Upper lobe of left lung (tissue), 4 donors: ENCODE measurements at regions not wholly inside any gene's neighbourhood (a gene's known extent, or its start where the extent isn't known, plus 50 kb on each side); places are given as distances from the start of the nearest gene placed in this dataset.

Experiments
- POLR2A ChIP-seq, 4 donors: fragments of 450-650 bp; IDR thresholded peaks; one replicate each; pipeline ENCODE4 v1.5.1; 2016 to 2017; ENCODE audit warnings: antibody characterized with exemption in 4 of 4, mild to moderate bottlenecking in 2 of 4
- TF ChIP-seq, protein P1 (sequence below), 6 experiments: fragments of 450-650 bp in 4 of 6; fragments of 200-600 bp in 2 of 6; sonication (generic) in 2 of 6; IDR thresholded peaks; one replicate each; pipeline ENCODE4 v1.5.1; 2016 to 2019; ENCODE audit warnings: antibody characterized with exemption in 6 of 6

DNA sequence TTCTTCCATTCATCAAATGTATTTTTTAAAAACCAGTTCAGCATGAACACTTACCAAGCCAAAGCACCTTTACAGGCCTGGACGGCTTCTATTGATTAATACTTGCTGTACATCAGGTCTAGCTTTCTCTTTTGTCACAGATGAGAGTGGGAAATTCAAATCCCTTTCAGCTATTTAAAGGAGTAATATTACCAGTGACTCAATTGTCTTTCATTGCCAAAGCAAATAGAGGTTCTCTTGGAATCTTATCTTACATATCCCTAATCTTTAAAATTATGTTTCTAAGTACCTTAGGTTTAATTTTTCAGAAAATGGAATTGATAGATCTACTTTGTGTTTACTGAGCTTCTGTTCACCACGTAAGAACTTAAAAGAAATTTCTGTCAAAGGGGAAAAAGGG, 922.9 kb downstream of the NSUN3 start:
- no peak for TF ChIP-seq POLR2A (IDR thresholded peaks at IDR 0.05)
- TF ChIP-seq, protein P1, sequence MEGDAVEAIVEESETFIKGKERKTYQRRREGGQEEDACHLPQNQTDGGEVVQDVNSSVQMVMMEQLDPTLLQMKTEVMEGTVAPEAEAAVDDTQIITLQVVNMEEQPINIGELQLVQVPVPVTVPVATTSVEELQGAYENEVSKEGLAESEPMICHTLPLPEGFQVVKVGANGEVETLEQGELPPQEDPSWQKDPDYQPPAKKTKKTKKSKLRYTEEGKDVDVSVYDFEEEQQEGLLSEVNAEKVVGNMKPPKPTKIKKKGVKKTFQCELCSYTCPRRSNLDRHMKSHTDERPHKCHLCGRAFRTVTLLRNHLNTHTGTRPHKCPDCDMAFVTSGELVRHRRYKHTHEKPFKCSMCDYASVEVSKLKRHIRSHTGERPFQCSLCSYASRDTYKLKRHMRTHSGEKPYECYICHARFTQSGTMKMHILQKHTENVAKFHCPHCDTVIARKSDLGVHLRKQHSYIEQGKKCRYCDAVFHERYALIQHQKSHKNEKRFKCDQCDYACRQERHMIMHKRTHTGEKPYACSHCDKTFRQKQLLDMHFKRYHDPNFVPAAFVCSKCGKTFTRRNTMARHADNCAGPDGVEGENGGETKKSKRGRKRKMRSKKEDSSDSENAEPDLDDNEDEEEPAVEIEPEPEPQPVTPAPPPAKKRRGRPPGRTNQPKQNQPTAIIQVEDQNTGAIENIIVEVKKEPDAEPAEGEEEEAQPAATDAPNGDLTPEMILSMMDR (IDR thresholded peaks at IDR 0.05): no peak
